Osteoblast (primary cell): ENCODE measurements at regions not wholly inside any gene's neighbourhood (a gene's known extent, or its start where the extent isn't known, plus 50 kb on each side); places are given as distances from the start of the nearest gene placed in this dataset.

Experiments
- DNase-seq: peaks from one replicate; pipeline ENCODE4 v3.0.0; 2011; ENCODE audit warnings: low spot score, mixed read lengths; ENCODE audit not compliant: insufficient read length; ENCODE audit errors: missing footprints
- H2AFZ ChIP-seq: 2 replicates; pipeline ENCODE4 v1.6.0; 2011; ENCODE audit warnings: mild to moderate bottlenecking, low read length
- H3K27ac ChIP-seq: 2 replicates; pipeline ENCODE4 v1.5.1; 2011; ENCODE audit warnings: mild to moderate bottlenecking, low read depth, low read length, moderate library complexity
- H3K27me3 ChIP-seq: 2 replicates; pipeline ENCODE4 v1.6.0; 2012; ENCODE audit warnings: mild to moderate bottlenecking, control low read depth, inconsistent platforms, low read length, moderate library complexity; ENCODE audit not compliant: insufficient read depth
- H3K36me3 ChIP-seq: 2 replicates; pipeline ENCODE4 v1.5.1; 2011; ENCODE audit warnings: mild to moderate bottlenecking, low read length, control low read depth, moderate library complexity; ENCODE audit not compliant: insufficient read depth
- H3K4me1 ChIP-seq: 2 replicates; pipeline ENCODE4 v1.5.1; 2011; ENCODE audit warnings: mild to moderate bottlenecking, low read length, control low read depth, moderate library complexity; ENCODE audit not compliant: insufficient read depth
- H3K4me2 ChIP-seq: 2 replicates; pipeline ENCODE4 v1.6.0; 2011; ENCODE audit warnings: mild to moderate bottlenecking, low read length; ENCODE audit not compliant: insufficient read depth
- H3K4me3 ChIP-seq: fragments of 200-600 bp; sonication (generic); 3 replicates; pipeline ENCODE4 v1.5.1; 2012; ENCODE audit warnings: mild to moderate bottlenecking, low read length, inconsistent platforms; ENCODE audit not compliant: insufficient read depth
- H3K79me2 ChIP-seq: 2 replicates; pipeline ENCODE4 v1.6.0; 2012; ENCODE audit warnings: mild to moderate bottlenecking, low read length, control low read depth, inconsistent platforms; ENCODE audit not compliant: insufficient read depth
- H3K9me3 ChIP-seq: 2 replicates; pipeline ENCODE4 v1.5.1; 2011; ENCODE audit warnings: low read depth, low read length, control low read depth
- H4K20me1 ChIP-seq: 2 replicates; pipeline ENCODE4 v1.6.0; 2012; ENCODE audit warnings: mild to moderate bottlenecking, low read length, control low read depth; ENCODE audit not compliant: insufficient read depth
- TF ChIP-seq, protein P1 (sequence below): IDR thresholded peaks from 2 replicates; pipeline ENCODE4 v1.5.1; 2011; ENCODE audit warnings: mild to moderate bottlenecking, low read depth, low read length, moderate library complexity; ENCODE audit errors: extremely low read depth

- Histone ChIP-seq H3K36me3 (no peaks in the 10 kb centered on the region), H4K20me1 (no peaks in the 10 kb centered on the region), H3K4me2 (no peak overlapping the region), H3K4me1 (no peaks in the 10 kb centered on the region), H3K27ac (no peak overlapping the region), H3K4me3 (no peak overlapping the region), H3K9me3 (no peaks in the 10 kb centered on the region), H3K79me2 (no peaks in the 10 kb centered on the region), H3K27me3 (no peaks in the 10 kb centered on the region), H2AFZ (no peak overlapping the region)
- no peak for DNase-seq
- TF ChIP-seq, protein P1, sequence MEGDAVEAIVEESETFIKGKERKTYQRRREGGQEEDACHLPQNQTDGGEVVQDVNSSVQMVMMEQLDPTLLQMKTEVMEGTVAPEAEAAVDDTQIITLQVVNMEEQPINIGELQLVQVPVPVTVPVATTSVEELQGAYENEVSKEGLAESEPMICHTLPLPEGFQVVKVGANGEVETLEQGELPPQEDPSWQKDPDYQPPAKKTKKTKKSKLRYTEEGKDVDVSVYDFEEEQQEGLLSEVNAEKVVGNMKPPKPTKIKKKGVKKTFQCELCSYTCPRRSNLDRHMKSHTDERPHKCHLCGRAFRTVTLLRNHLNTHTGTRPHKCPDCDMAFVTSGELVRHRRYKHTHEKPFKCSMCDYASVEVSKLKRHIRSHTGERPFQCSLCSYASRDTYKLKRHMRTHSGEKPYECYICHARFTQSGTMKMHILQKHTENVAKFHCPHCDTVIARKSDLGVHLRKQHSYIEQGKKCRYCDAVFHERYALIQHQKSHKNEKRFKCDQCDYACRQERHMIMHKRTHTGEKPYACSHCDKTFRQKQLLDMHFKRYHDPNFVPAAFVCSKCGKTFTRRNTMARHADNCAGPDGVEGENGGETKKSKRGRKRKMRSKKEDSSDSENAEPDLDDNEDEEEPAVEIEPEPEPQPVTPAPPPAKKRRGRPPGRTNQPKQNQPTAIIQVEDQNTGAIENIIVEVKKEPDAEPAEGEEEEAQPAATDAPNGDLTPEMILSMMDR = no peak
Observed at GRCh38 chr6:94260765-94261164, 841.4 kb upstream of the EPHA7 start.

- Histone ChIP-seq H4K20me1 (no peaks in the 10 kb centered on the region), H3K27ac (no peak overlapping the region), H3K27me3 (no peaks in the 10 kb centered on the region), H3K79me2 (no peaks in the 10 kb centered on the region), H3K36me3 (no peaks in the 10 kb centered on the region), H2AFZ (no peak overlapping the region), H3K4me2 (no peak overlapping the region), H3K4me1 (no peaks in the 10 kb centered on the region), H3K4me3 (no peak overlapping the region), H3K9me3 (no peaks in the 10 kb centered on the region)
- TF ChIP-seq, protein P1 = no peak
- DNase-seq = no peak
Observed at GRCh38 chr6:94254689-94255088, 835.3 kb upstream of the EPHA7 start.

DNA sequence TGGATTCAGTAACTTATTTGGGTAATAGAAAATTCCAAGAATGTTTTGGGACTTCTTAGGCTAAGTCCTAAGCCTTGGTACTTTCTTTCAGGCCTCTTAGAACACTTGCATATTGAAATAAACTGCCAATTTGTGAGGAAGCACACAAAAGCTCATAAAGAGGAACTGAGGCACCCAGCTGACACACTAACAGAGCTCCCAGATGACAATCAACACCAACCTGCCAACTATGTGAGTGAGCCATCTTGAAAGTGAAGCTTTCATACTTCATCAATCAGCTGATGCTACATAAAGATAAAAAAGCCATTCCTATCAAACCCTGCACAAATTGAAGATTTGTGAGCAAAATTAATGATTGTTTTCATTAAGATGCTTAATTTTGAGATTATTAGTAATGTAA, 832.5 kb upstream of the EPHA7 start:
- H3K9me3 ChIP-seq = no peaks in the 10 kb centered on the region
- no peak overlapping the region for H3K4me3 ChIP-seq
- no peaks in the 10 kb centered on the region for H3K36me3 ChIP-seq
- no peaks in the 10 kb centered on the region for H3K27me3 ChIP-seq
- H3K79me2 ChIP-seq = no peaks in the 10 kb centered on the region
- no peak overlapping the region for H2AFZ ChIP-seq
- H3K27ac ChIP-seq = no peak overlapping the region
- TF ChIP-seq, protein P1 = no peak
- H3K4me1 ChIP-seq = no peaks in the 10 kb centered on the region
- no peak for DNase-seq
- no peaks in the 10 kb centered on the region for H4K20me1 ChIP-seq
- H3K4me2 ChIP-seq = no peak overlapping the region

DNA sequence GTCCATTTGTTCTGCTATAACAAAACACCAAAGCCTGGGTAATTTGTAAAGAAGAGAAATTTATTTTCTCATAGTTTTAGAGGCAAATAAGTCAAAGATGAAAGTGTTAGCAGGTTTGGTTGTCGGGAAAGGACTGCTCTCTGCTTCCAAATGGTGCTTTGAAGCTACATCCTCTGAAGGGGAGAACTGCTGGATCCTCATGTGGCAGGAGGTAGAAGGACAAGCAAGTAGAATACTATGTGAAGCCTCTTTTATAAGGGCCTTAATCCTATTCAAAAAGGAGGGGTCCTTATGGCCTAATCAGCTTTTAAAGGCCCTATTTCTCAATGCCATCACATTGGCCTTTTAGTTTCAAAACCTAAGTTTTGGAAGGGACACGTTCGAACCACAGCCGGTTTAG, 826.0 kb upstream of the EPHA7 start:
- no peaks in the 10 kb centered on the region for H3K27me3 ChIP-seq
- TF ChIP-seq, protein P1 = no peak
- no peak overlapping the region for H3K4me2 ChIP-seq
- no peaks in the 10 kb centered on the region for H4K20me1 ChIP-seq
- no peaks in the 10 kb centered on the region for H3K79me2 ChIP-seq
- H3K4me1 ChIP-seq = no peaks in the 10 kb centered on the region
- H3K36me3 ChIP-seq = no peaks in the 10 kb centered on the region
- no peak overlapping the region for H3K27ac ChIP-seq
- no peak overlapping the region for H2AFZ ChIP-seq
- no peak overlapping the region for H3K4me3 ChIP-seq
- no peak for DNase-seq
- no peaks in the 10 kb centered on the region for H3K9me3 ChIP-seq
